GM18868 (cell line): ENCODE measurements at regions not wholly inside any gene's neighbourhood (a gene's known extent, or its start where the extent isn't known, plus 50 kb on each side); places are given as distances from the start of the nearest gene placed in this dataset.
"Not testable (repeated sequence)": the region's sequence is repeated elsewhere in the genome, so short reads cannot be mapped to it uniquely, and the experiment has no call there.

Experiments
- ATAC-seq: cut with Tn5 transposase; IDR thresholded peaks from one replicate; pipeline ENCODE4 v1.9.1; 2021; ENCODE audit warnings: mild to moderate bottlenecking, moderate library complexity; ENCODE audit not compliant: unreplicated experiment

- ATAC-seq: no peak
Observed at GRCh38 chr2:16927398-16927797, 261.8 kb upstream of the CYRIA start.

- ATAC-seq: no peak
Observed at GRCh38 chr2:16925145-16925544, 259.5 kb upstream of the CYRIA start.

- not testable (repeated sequence) for ATAC-seq
Observed at GRCh38 chr2:16915341-16915755, 249.7 kb upstream of the CYRIA start.

- ATAC-seq: no peak
Observed at GRCh38 chr2:16911746-16912145, 246.1 kb upstream of the CYRIA start.

GRCh38 chr2:16908656-16909055 is 243.0 kb upstream of the CYRIA start:
- no peak for ATAC-seq

GRCh38 chr2:16907645-16908282 is 242.1 kb upstream of the CYRIA start:
- ATAC-seq: no peak

- not testable (repeated sequence) for ATAC-seq
Observed at GRCh38 chr2:16905325-16905724, 239.7 kb upstream of the CYRIA start.

GRCh38 chr2:16900405-16901025 is 234.9 kb upstream of the CYRIA start:
- ATAC-seq: peak; percentile 92

- ATAC-seq: no peak
Observed at GRCh38 chr2:16899958-16900357, 234.3 kb upstream of the CYRIA start.

- ATAC-seq: no peak
Observed at GRCh38 chr2:16890081-16890480, 224.4 kb upstream of the CYRIA start.

- ATAC-seq: no peak
Observed at GRCh38 chr2:16885027-16885426, 219.4 kb upstream of the CYRIA start.

- no peak for ATAC-seq
Observed at GRCh38 chr2:16882706-16883105, 217.1 kb upstream of the CYRIA start.

- no peak for ATAC-seq
Observed at GRCh38 chr2:16881122-16881521, 215.5 kb upstream of the CYRIA start.

- no peak for ATAC-seq
Observed at GRCh38 chr2:16871411-16871810, 205.8 kb upstream of the CYRIA start.

- no peak for ATAC-seq
Observed at GRCh38 chr2:16870491-16871076, 204.9 kb upstream of the CYRIA start.

- no peak for ATAC-seq
Observed at GRCh38 chr2:16869711-16870110, 204.1 kb upstream of the CYRIA start.

GRCh38 chr2:16862471-16862870 is 196.8 kb upstream of the CYRIA start:
- ATAC-seq: no peak

- ATAC-seq: no peak
Observed at GRCh38 chr2:16861530-16861929, 195.9 kb upstream of the CYRIA start.

- ATAC-seq: no peak
Observed at GRCh38 chr2:16861111-16861510, 195.5 kb upstream of the CYRIA start.

GRCh38 chr2:16860627-16861026 is 195.0 kb upstream of the CYRIA start:
- ATAC-seq: no peak

GRCh38 chr2:16855183-16855582 is 189.5 kb upstream of the CYRIA start:
- no peak for ATAC-seq

GRCh38 chr2:16853088-16853487 is 187.5 kb upstream of the CYRIA start:
- no peak for ATAC-seq
